Nephron (organoid): ENCODE measurements at regions not wholly inside any gene's neighbourhood (a gene's known extent, or its start where the extent isn't known, plus 50 kb on each side); places are given as distances from the start of the nearest gene placed in this dataset.

Experiments
- H3K27ac Mint-ChIP-seq, 3 experiments: 2 replicates each; pipeline ENCODE4 v1.8.0; 2020; ENCODE audit warnings: mixed read lengths in 3 of 3, mild to moderate bottlenecking in 2 of 3, moderate library complexity in 1 of 3
- H3K27me3 Mint-ChIP-seq: 2 replicates; pipeline ENCODE4 v1.8.0; 2021; ENCODE audit warnings: low read depth, mild to moderate bottlenecking, moderate library complexity, mixed read lengths
- H3K36me3 Mint-ChIP-seq: 2 replicates; pipeline ENCODE4 v1.8.0; 2020; ENCODE audit warnings: low read depth, mixed read lengths
- H3K4me1 Mint-ChIP-seq: 2 replicates; pipeline ENCODE4 v1.8.0; 2020; ENCODE audit warnings: mixed read lengths
- H3K4me3 Mint-ChIP-seq, 3 experiments: 2 replicates each; pipeline ENCODE4 v1.8.0; 2020; ENCODE audit warnings: mild to moderate bottlenecking in 3 of 3, mixed read lengths in 3 of 3, moderate library complexity in 2 of 3
- H3K9me3 Mint-ChIP-seq: 2 replicates; pipeline ENCODE4 v1.8.0; 2020; ENCODE audit warnings: mixed read lengths
- TF ChIP-seq, protein P1 (sequence below), 3 experiments: fragments of 200-600 bp; sonication (generic); IDR thresholded peaks; one replicate each; pipeline ENCODE4 v1.5.0; 2021; ENCODE audit warnings: antibody characterized with exemption in 3 of 3; ENCODE audit not compliant: unreplicated experiment in 3 of 3

GRCh38 chr7:21099432-21099831 lies 312.7 kb upstream of the SP8 start:
- Mint-ChIP-seq H3K4me1 (peaks cover 5% of the 10 kb centered on the region), H3K27me3 (no peaks in the 10 kb centered on the region), H3K36me3 (no peaks in the 10 kb centered on the region), H3K27ac (no peak overlapping the region), H3K4me3 (no peak overlapping the region), H3K9me3 (peaks cover 2% of the 10 kb centered on the region)
- TF ChIP-seq, protein P1, sequence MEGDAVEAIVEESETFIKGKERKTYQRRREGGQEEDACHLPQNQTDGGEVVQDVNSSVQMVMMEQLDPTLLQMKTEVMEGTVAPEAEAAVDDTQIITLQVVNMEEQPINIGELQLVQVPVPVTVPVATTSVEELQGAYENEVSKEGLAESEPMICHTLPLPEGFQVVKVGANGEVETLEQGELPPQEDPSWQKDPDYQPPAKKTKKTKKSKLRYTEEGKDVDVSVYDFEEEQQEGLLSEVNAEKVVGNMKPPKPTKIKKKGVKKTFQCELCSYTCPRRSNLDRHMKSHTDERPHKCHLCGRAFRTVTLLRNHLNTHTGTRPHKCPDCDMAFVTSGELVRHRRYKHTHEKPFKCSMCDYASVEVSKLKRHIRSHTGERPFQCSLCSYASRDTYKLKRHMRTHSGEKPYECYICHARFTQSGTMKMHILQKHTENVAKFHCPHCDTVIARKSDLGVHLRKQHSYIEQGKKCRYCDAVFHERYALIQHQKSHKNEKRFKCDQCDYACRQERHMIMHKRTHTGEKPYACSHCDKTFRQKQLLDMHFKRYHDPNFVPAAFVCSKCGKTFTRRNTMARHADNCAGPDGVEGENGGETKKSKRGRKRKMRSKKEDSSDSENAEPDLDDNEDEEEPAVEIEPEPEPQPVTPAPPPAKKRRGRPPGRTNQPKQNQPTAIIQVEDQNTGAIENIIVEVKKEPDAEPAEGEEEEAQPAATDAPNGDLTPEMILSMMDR (IDR thresholded peaks at IDR 0.05; ENCODE audit: unreplicated experiment in 3 of 3) = no peak

GRCh38 chr7:21099955-21100354 lies 313.3 kb upstream of the SP8 start:
- TF ChIP-seq, protein P1 (IDR thresholded peaks at IDR 0.05; ENCODE audit: unreplicated experiment in 3 of 3) = no peak
- Mint-ChIP-seq H3K27ac (no peak overlapping the region), H3K27me3 (no peaks in the 10 kb centered on the region), H3K36me3 (no peaks in the 10 kb centered on the region), H3K4me3 (no peak overlapping the region), H3K4me1 (peaks cover 5% of the 10 kb centered on the region), H3K9me3 (peaks cover 3% of the 10 kb centered on the region)

DNA sequence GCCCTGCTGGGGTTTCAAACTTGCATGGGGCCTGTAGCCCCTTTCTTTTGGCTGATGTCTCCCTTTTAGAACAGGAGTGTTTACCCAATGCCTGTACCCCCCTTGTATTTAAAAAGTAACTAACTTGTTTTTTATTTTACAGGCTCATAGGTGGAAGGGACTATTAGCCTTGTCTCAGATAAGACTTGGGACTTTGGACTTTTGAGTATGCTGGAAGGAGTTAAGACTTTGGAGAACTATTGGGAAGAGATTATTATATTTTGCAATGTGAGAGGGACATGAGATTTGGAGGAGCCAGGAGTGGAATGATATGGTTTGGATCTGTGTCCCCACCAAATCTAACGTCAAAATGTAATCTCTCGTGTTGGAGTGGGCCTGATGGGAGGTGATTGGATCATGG lies 314.9 kb upstream of the SP8 start:
- TF ChIP-seq, protein P1 (IDR thresholded peaks at IDR 0.05; ENCODE audit: unreplicated experiment in 3 of 3) = no peak
- peaks cover 3% of the 10 kb centered on the region for H3K27me3 Mint-ChIP-seq
- H3K4me1 Mint-ChIP-seq = peaks cover 5% of the 10 kb centered on the region
- H3K36me3 Mint-ChIP-seq = no peaks in the 10 kb centered on the region
- H3K9me3 Mint-ChIP-seq = peaks cover 3% of the 10 kb centered on the region
- H3K27ac Mint-ChIP-seq = no peak overlapping the region
- no peak overlapping the region for H3K4me3 Mint-ChIP-seq

GRCh38 chr7:21103426-21104123 lies 316.9 kb upstream of the SP8 start:
- Mint-ChIP-seq H3K4me1 (peaks cover 10% of the 10 kb centered on the region), H3K4me3 (no peak overlapping the region), H3K9me3 (peaks cover 3% of the 10 kb centered on the region)

GRCh38 chr7:21104124-21104500 lies 317.4 kb upstream of the SP8 start:
- peaks cover 13% of the 10 kb centered on the region for H3K4me1 Mint-ChIP-seq
- H3K36me3 Mint-ChIP-seq = no peaks in the 10 kb centered on the region
- H3K27ac Mint-ChIP-seq = no peak overlapping the region
- TF ChIP-seq, protein P1 (IDR thresholded peaks at IDR 0.05; ENCODE audit: unreplicated experiment in 3 of 3) = no peak
- H3K4me3 Mint-ChIP-seq = no peak overlapping the region
- peaks cover 3% of the 10 kb centered on the region for H3K9me3 Mint-ChIP-seq
- H3K27me3 Mint-ChIP-seq = peaks cover 3% of the 10 kb centered on the region

More at GRCh38 chr7:21103426-21104123, 316.9 kb upstream of the SP8 start:
- Mint-ChIP-seq H3K27me3 (peaks cover 3% of the 10 kb centered on the region), H3K27ac (no peak overlapping the region), H3K36me3 (no peaks in the 10 kb centered on the region)
- TF ChIP-seq, protein P1 (IDR thresholded peaks at IDR 0.05; ENCODE audit: unreplicated experiment in 3 of 3) = no peak

DNA sequence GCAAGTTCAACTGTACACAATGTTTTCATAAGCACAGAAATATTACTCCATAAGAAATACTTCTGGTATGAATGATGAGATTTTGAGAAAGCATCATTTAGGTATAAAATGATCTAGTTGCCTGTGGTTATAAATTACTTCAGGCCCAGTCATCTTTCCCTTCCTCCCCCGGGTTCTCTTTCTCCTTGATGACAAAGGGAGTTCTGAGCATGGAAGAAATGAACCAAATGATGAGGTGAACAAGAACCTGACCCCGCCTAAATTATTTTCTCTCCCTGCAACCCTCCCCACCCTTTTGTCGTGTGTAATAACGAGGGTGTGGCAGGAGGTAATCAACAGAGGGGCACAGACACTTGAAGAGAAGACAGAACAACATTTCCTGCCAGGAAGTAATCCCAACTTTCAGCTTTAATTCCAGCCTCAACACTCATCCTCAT lies 319.6 kb upstream of the SP8 start:
- TF ChIP-seq, protein P1 (IDR thresholded peaks at IDR 0.05; ENCODE audit: unreplicated experiment in 3 of 3) = no peak
- no peak overlapping the region for H3K4me3 Mint-ChIP-seq
- H3K27ac Mint-ChIP-seq = no peak overlapping the region
- peaks cover 3% of the 10 kb centered on the region for H3K9me3 Mint-ChIP-seq
- peaks cover 14% of the 10 kb centered on the region for H3K4me1 Mint-ChIP-seq
- peaks cover 3% of the 10 kb centered on the region for H3K27me3 Mint-ChIP-seq
- H3K36me3 Mint-ChIP-seq = no peaks in the 10 kb centered on the region
